Left lobe of liver (tissue), 2 donors: ENCODE measurements at regions not wholly inside any gene's neighbourhood (a gene's known extent, or its start where the extent isn't known, plus 50 kb on each side); places are given as distances from the start of the nearest gene placed in this dataset.
"Not testable (repeated sequence)": the region's sequence is repeated elsewhere in the genome, so short reads cannot be mapped to it uniquely, and the experiment has no call there.

Experiments used
- ATAC-seq: fragments of 200-7000 bp; cut with Tn5 transposase; one replicate; pipeline ENCODE4 v1.9.1; 2020; ENCODE audit warnings: mild to moderate bottlenecking, moderate library complexity
- DNase-seq: peaks from one replicate; pipeline ENCODE4 v3.0.0-alpha.2; 2020; ENCODE audit warnings: low spot score
- donor health status: DM: no; HTN: no; CAD: no; lungs with moderate emphysema.
- donor health status: DM: no; HTN: yes; CAD: no.

DNA sequence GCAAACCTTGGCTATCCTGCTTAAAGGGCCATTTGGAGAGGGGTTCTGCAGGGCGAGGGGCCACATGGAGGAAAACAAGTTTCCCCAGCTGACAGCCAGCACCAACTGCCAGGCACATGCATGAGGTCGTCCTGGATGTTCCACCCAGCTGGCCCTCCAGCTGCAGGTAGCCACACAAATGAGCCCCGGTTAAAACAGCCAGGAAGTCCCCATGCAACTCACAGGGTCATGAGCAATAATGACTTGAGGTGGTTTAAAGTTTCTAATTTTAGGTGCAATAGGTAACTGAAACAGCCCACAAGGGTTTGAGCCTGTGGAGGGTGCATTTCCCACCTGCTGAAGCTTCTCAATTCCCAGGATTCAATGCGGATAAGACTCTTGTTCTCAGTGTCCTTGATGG lies 160.8 kb upstream of the CCZ1B start:
- ATAC-seq, DNase-seq: not testable (repeated sequence)

DNA sequence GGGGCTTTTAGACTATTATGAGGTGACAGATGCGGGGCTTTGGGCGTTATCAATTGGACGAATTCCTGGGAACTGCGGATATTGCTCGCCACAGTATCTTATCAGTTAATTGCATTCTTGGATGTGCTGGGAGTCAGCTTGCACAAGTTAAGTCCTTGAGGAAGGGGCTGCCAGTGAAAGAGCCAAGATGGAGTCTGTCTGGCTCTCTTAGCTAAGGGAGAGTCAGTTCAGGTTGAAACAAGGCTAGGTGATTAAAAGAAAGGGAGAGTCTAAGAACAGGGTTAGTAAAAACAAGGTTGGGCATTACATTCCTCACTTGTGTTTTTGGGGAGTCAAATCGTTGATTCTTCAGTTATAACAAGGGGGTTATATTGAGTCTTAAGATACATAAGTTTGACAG lies 162.5 kb upstream of the CCZ1B start:
- not testable (repeated sequence) for ATAC-seq, DNase-seq

DNA sequence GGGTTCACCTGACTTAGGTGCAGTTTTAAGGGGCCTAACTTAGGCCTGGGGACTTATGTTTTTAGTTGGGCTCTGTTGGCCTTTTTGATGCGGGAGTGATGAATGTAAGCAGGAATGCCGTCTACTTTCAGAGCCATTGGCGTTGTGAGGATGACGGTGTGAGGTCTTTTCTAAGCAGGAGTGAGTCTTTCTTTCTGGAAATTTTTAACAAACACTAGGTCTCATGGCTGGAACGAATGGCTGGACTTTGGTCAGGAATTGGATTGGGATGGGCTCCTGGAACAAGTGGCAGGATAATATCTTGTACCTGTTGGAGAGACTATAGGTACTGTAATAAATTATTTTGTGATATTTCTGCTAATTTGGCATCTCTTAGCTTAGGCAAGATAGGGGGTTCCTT lies 163.9 kb upstream of the CCZ1B start:
- DNase-seq, ATAC-seq: not testable (repeated sequence)

DNA sequence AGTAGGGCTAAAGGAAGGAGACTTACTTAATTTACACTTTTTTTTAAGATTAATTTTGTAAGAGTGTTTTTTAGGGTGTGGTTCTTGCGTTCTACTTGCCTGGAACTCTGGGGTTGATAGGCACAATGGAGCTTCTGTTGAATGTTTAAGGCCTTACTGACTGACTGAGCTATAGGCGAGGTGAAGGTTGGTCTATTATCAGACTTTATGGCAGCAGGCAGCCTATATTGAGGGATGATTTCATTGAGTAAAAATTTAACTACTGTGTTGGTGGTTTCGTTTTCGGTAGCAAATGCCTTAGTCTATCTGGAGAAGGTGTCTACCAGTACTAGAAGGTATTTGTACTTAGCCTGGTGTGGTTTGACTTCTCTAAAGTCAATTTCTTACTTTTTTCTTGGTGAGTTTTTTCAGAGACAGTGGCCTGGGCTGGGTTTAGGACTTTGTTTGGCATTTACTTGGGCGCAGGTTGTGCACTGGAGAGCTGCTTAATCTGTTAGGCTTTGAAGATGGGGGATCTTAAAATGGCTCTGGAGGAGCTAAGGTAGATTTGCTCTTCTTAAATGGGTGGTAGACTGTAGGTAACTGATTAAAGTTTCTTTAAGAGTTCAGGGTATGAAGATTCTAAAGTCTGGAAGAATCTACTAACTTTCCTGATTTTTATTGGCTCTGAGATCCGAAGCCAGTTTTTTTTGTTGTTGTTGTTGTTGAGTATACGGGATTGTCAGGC lies 164.5 kb upstream of the CCZ1B start:
- ATAC-seq = not testable (repeated sequence)

DNA sequence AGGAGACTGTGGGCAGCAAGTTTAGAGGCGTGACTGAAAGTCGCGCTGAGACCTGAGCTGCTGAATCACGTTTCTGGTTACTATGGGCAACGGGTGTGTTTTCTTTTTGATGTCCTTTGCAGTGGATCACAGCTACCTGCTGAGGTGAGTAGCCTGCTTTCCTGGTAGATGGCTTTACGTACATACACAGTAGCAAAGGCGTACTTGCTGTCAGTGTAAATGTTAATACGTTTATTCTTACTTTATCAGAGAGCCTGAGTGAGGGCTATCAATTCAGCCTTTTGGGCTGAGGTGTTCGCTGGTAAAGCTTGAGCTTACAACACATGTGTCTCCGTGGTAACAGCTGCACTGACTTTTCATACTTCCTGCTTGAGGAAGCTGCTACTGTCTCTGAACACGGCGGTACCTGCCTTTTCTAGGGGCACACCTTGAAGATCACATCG lies 165.1 kb upstream of the CCZ1B start:
- not testable (repeated sequence) for DNase-seq, ATAC-seq

More for the DNA sequence above, 164.5 kb upstream of the CCZ1B start:
- DNase-seq = not testable (repeated sequence)

DNA sequence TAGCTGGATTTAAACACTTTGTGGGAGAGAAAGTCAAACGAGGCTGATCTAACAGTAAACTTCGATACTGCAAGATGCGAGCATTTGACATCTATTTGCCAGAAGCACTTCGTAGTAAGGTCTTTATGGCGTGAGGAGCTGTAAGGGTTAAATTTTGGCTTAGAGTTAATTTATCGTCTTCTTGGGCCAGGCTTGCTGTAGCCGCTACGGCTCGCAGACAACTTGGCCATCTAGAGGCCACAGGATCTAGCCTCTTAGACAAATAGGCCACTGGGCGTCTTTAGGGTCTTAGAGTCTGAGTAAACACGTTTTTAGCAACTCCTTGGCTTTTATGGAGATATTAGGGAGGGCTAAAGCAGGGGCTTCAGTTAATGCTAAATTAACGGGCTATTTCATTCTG lies 165.6 kb upstream of the CCZ1B start:
- DNase-seq, ATAC-seq: not testable (repeated sequence)

DNA sequence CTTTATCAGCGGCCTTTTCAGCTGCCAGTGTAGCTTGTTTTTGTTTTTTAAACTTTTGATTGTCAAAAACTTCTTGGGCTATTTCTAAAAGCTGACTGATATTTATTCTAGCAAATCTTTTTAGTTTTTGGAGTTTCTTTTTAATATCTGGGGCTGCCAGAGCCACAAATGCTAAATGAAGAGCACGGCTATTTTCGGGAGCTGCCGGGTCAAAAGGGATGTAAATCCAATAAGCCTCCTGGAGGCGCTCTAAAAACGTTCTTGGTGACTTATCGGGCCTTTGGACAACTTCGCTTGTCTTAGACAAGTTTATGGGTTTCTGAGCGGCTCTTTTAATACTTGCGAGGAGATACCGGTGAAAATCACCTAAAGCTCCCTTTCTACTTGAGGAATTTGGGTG lies 166.1 kb upstream of the CCZ1B start:
- not testable (repeated sequence) for DNase-seq

DNA sequence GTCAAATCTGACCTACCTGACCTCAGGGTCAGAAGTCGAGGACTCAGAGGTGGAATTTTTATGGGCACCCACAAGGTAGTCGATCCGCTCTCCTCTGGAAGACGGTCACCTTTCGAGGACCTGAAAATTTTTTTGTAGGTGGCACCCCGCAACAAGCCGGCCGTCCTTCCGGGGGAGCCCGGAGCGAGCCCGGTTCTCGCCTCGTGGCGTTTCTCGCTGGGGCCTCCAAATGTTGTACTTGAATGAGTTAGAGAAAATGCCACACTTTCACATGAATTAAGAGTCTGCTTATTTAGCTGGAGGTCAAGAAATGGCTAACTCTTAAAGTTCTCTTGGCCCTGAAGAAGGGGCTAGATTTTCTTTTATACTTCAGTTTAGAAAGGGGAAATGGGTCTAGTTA lies 169.0 kb upstream of the CCZ1B start:
- ATAC-seq, DNase-seq: not testable (repeated sequence)

More for the DNA sequence above, 166.1 kb upstream of the CCZ1B start:
- ATAC-seq = not testable (repeated sequence)

DNA sequence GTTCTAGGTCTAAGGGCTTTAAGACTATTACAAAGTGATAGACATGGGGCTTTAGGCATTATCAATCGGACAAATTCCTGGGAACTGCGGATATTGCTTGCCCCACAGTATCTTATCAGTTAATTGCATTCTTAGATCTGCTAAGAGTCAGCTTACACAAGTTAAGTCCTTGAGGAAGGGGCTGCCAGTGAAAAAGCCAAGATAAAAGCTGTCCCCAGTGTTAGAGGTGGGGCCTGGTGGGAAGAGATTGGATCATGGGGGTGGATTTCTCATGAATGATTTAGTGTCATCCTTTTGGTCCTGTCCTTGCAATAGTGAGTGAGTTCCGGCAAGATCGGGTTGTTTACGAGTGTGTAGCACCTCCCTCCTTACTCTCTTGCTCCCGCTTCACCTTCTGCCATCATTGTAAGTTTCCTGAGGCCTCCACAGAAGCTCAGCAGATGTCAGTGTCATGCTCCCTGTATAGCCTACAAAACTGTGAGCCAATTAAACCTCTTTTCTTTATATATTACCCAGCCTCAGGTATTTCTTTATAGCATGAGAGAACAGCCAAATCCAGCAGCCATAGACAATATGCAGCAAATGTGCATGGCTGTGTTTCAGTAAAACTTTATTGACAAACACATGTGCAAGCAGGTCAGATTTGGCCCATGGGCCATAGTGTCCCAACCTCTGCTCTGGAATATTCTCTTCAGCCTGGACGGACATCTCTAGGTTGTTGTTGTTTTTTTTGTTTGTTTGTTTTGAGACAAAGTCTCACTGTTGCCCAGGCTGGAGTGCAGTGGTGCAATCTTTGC lies 169.6 kb upstream of the CCZ1B start:
- not testable (repeated sequence) for ATAC-seq, DNase-seq

DNA sequence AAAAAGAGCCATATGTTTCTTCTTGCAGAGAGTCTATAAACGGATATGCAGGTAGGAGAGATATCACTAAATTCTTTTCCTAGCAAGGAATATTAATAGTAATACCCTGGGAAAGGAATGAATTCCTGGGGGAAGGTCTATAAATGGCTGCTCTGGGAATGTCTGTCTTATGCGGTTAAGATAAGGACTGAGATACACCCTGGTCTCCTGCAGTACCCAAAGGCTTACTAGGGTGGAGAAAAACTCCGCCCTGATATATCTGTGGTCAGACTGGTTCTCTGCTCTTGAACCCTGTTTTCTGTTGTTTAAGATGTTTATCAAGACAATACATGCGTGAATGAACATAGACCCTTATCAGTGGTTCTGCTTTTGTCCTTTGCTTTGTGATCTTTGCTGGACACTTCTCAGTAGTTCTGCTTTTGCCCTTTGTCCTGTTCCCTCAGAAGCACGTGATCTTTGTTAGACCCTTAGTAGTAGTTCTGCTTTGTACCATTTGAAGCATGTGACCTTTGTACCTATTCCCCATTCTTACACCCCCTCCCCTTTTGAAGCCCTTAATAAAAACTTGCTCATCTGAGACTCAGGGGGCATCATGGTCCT lies 173.1 kb upstream of the CCZ1B start:
- not testable (repeated sequence) for DNase-seq

DNA sequence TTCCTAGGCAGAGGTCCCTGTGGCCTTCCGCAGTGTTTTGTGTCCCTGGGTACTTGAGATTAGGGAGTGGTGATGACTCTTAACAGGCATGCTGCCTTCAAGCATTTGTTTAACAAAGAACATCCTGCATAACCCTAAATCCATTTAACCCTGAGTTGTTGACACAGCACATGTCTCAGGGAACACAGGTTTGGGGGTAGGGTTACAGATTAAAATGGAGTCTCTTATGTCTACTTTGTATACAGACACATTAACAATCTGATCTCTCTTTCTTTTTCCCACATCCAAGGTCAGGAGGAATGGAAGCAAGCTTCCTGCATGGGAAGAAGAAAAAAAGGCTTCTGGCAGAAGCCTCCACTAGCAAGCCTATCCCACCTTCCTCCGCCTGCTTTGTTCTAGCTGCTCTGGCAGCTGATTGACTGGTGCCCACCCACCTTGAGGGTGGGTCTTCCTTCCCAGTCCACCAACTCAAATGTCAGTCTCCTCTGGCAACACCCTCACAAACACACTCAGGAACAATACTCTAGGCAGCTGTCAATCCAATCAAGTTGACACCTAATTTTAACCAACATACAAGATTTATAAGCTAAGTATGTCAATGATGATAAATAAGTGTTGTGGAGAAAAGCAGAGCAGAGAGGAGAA lies 176.5 kb upstream of the CCZ1B start:
- no peak for ATAC-seq
- no peak for DNase-seq

More for the DNA sequence above, 173.1 kb upstream of the CCZ1B start:
- not testable (repeated sequence) for ATAC-seq

DNA sequence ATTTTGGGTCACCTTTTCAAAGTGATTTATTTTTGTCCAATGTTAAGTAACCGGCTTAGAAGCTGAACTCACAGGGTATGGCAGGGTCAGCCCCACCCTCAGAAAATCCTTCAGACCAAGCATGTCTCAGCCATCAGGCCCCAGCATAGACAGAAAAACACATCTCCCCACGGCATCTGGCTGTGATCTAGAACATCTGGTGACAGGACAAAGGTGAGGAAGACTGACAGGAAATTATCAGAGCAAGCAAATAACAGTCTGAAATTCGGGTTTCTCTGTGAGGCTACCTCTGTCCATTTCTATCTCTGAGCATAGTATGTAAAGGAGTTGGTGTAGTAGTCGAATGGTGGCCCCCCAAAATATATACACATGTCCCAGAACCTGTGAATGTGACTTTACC lies 177.0 kb upstream of the C1GALT1 start:
- ATAC-seq = no peak
- no peak for DNase-seq

DNA sequence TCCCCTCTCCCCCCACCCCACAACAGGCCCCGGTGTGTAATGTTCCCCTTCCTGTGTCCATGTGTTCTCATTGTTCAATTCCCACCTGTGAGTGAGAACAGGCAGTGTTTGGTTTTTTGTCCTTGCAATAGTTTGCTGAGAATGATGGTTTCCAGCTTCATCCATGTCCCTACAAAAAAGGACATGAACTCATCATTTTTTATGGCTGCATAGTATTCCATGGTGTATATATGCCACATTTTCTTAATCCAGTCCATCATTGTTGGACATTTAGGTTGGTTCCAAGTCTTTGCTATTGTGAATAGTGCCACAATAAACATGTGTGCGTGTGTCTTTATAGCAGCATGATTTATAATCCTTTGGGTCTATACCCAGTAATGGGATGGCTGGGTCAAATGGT lies 176.4 kb upstream of the C1GALT1 start:
- DNase-seq, ATAC-seq: not testable (repeated sequence)

DNA sequence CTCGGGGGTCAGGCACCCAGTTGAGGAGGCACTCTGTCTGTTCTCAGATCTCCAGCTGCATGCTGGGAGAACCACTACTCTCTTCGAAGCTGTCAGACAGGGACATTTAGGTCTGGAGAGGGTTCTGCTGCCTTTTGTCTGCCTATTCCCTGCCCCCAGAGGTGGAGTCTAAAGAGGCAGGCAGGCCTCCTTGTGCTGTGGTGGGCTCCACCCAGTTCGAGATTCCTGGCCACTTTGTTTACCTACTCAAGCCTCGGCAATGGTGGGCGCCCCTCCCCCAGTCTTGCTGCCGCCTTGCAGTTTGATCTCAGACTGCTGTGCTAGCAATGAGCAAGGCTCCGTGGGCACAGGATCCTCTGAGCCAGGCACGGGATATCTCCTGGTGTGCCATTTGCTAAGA lies 171.1 kb upstream of the C1GALT1 start:
- DNase-seq, ATAC-seq: not testable (repeated sequence)

DNA sequence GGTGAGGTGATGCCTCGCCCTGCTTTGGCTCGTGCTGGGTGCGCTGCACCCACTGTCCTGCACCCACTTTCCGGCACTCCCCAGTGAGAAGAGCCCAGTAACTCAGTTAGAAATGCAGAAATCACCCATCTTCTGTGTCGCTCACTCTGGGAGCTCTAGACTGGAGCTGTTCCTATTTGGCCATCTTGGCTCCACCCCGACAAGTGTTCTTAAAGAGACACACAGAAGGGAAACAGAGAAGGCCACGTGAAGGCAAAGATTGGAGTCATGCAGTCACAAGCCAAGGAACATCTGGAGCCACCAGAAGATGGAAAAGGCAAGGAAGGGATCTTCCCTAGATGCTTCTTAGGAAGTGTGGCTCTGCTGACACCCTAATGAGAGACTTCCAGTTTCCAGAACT lies 170.6 kb upstream of the C1GALT1 start:
- not testable (repeated sequence) for ATAC-seq, DNase-seq

DNA sequence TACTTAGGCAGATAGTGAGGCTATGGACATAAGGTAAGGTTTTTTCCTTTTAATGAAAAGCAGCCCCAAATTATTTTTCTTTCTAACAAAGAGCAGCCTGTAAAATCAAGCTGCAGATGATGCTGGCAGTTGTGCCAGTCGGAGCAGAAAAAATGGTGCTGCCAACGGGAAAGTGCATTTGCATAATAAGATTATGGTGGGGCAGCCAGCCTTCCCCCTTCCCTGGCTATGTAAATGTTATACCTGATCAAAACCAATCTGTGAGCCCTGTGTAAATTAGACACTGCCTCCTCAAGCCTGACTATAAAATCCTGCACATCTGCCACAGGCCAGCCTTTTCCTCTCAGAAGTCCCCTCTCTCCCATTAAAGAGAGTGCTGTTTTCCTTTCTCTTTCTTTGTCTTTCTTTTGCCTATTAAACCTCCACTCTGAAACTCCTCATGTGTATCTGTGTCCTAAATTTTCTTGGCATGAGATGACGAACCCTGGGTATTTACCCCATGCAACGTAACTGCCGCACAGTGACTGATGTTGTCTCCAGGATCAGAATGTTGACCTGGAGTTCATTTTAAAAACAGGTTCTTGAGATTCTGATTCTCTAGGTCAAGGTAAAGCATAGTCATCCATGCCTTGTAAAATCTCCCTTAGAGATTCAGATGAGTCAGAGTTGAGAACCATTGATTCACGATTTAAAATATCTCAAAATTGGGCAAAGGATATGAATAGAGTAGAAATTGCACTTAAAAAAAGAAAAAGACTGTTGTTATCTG lies 167.3 kb upstream of the C1GALT1 start:
- DNase-seq = no peak
- ATAC-seq = no peak

DNA sequence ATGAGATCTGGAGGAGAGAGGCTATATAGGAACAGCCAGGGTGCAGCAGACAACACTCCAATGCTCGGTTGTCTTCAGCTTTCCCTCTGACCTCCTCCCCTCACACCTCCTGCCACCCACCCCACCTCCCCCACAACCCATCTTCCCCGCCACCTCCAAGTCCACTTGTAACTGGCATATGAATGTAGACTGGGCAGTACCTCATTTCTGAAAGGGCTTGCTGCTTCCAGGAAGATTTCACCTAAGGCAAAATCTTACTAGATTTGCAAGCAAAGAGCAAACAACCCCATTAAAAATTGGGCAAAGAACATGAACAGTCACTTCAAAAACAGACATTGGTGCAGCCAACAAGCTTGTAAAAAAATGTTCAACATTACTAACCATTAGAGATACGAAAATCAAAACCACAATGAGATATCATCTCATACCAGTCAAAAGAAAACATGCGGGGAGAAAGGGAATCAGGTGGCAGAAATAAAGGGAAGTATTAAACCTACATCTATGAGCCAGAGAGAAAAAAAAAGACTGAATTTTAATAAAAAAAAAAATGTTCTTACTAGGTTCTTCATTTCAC lies 164.6 kb upstream of the C1GALT1 start:
- DNase-seq (no peak), ATAC-seq (no peak)

DNA sequence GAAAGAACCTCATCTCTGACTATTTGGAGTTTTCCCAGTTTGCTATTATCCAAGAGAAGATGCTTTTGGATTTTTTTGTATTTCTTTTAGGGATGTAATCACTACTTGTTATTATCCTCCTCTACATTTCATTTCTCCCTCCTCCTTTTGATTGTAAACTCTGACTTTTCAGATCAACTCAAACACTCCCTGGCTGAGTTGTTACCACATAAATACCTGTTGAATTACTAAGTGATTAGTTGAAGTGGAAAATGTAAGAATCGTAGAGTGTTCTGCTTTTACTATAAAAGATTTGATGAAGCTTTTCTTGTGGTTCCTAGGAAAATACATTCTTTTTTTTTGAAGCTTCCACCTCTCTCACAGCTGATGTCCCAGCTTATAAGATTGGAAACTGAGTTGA lies 164.1 kb upstream of the C1GALT1 start:
- no peak for ATAC-seq
- DNase-seq = no peak

DNA sequence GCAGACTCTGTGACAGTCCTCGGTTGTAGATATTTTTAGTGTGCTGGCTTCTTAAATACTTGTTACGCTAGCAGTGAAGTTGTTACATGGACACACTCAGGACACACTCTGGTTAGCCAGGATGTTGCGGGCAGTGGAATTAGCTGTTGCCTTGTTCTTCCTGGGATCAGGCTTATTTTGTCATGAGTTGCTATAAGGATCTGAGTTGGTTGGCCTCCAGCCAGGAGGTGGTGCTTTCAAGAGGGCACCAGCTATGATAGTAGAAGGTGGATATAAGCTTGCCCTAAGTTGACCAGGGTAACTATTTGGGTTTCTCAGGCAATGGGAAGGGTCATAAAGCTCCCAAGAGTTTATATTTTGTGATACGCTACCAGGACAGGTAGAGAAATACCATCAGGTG lies 150.1 kb upstream of the C1GALT1 start:
- ATAC-seq (no peak), DNase-seq (no peak)

DNA sequence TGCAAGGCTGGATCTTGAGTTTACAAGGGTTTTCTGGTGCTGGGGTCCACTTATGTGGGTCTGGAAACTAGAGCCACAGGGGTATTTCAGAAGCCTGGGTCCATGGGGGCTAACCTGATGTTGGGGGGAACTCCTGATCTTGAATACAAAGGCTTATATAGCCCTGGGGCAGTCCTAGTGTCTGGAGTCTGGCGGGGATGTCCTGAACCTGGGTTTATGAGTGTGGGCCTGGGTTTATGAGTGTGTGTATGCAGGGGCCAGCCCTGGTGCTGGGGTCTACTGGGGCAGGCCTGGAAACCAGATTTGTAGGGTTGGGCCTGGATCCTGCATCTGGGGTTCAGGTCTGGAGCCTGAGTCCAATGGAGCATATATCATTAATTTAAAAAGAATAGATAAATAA lies 146.5 kb upstream of the C1GALT1 start:
- ATAC-seq (no peak), DNase-seq (no peak)
